ENCODE measurements at regions not wholly inside any gene's neighbourhood (a gene's known extent, or its start where the extent isn't known, plus 50 kb on each side); places are given as distances from the start of the nearest gene placed in this dataset.

DNA sequence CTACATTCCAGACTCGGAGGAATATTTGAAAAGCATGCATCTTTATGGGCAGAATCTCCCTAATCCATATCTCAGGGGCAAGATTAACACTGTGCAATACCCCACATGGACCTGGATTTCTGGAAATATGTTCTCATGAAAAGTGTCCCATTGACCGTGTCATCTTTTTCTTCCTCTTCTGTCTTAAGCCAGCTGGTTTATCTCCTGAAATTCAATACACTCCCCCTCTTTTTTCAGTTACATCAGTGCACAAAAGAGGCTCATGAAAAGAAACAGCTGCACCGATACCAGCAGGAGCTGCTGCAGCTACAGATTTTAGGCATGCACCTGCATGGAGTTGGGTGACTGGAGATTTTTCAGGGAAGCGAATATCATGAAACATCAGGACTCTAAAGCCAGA lies 117.2 kb downstream of the SLC4A3 start:
- TF ChIP-seq CTCF (IDR thresholded peaks at IDR 0.05) (no peak), POLR2A (IDR thresholded peaks at IDR 0.05) (no peak), EP300 (IDR thresholded peaks at IDR 0.05) (no peak)
